Keratinocyte (primary cell): ENCODE measurements at regions not wholly inside any gene's neighbourhood (a gene's known extent, or its start where the extent isn't known, plus 50 kb on each side); places are given as distances from the start of the nearest gene placed in this dataset.

Experiments used
- DNase-seq: peaks from one replicate; pipeline ENCODE4 v3.0.0-alpha.2; 2011; ENCODE audit warnings: low read depth, missing footprints, low spot score
- FAIRE-seq: peaks from 2 replicates; lab custom pipeline; 2011; peaks lifted over from hg19 to GRCh38; lab: Jason Lieb, UNC
- H2AFZ ChIP-seq: 2 replicates; pipeline ENCODE4 v1.6.0; 2012; ENCODE audit warnings: low read length, control low read depth, inconsistent platforms; ENCODE audit not compliant: control insufficient read depth
- H3K27ac ChIP-seq: 2 replicates; pipeline ENCODE4 v1.5.1; 2011; ENCODE audit warnings: low read length; ENCODE audit not compliant: control insufficient read depth, insufficient read depth
- H3K27me3 ChIP-seq: 3 replicates; pipeline ENCODE4 v1.6.0; 2011; ENCODE audit warnings: low read length; ENCODE audit not compliant: control insufficient read depth, insufficient read depth; ENCODE audit errors: extremely low read depth
- H3K36me3 ChIP-seq, 2 experiments: 2 replicates in 1 of 2; 3 replicates in 1 of 2; pipeline ENCODE4 v1.5.1; 2011; ENCODE audit warnings: low read length in 2 of 2, mild to moderate bottlenecking in 1 of 2; ENCODE audit not compliant: control insufficient read depth in 2 of 2, insufficient read depth in 2 of 2; ENCODE audit errors: extremely low read depth in 1 of 2
- H3K4me1 ChIP-seq: 3 replicates; pipeline ENCODE4 v1.5.1; 2011; ENCODE audit warnings: low read length; ENCODE audit not compliant: control insufficient read depth, insufficient read depth; ENCODE audit errors: extremely low read depth
- H3K4me2 ChIP-seq: 3 replicates; pipeline ENCODE4 v1.6.0; 2011; ENCODE audit warnings: low read depth, low read length; ENCODE audit not compliant: control insufficient read depth, insufficient read depth; ENCODE audit errors: extremely low read depth
- H3K4me3 ChIP-seq, 3 experiments: fragments of 200-600 bp in 1 of 3; sonication (generic) in 1 of 3; 2 replicates in 2 of 3; 3 replicates in 1 of 3; pipeline ENCODE4 v1.5.1; 2011 to 2016; ENCODE audit warnings: low read length in 3 of 3, mild to moderate bottlenecking in 3 of 3, control low read depth in 2 of 3, inconsistent platforms in 1 of 3, low read depth in 1 of 3, mixed read lengths in 1 of 3, mixed run types in 1 of 3, moderate library complexity in 1 of 3; ENCODE audit not compliant: control insufficient read depth in 2 of 3, insufficient read depth in 2 of 3; ENCODE audit errors: extremely low read depth in 1 of 3
- H3K79me2 ChIP-seq: 2 replicates; pipeline ENCODE4 v1.6.0; 2012; ENCODE audit warnings: low read length; ENCODE audit not compliant: control insufficient read depth, insufficient read depth
- H3K9ac ChIP-seq: 3 replicates; pipeline ENCODE4 v1.6.0; 2011; ENCODE audit warnings: low read length; ENCODE audit not compliant: control insufficient read depth, insufficient read depth; ENCODE audit errors: extremely low read depth
- H3K9me1 ChIP-seq: 3 replicates; pipeline ENCODE4 v1.6.0; 2011; ENCODE audit warnings: low read length; ENCODE audit not compliant: control insufficient read depth, insufficient read depth; ENCODE audit errors: extremely low read depth
- H3K9me3 ChIP-seq: 2 replicates; pipeline ENCODE4 v1.5.1; 2012; ENCODE audit warnings: low read depth, low read length; ENCODE audit not compliant: control insufficient read depth
- H4K20me1 ChIP-seq: 3 replicates; pipeline ENCODE4 v1.6.0; 2011; ENCODE audit warnings: low read length; ENCODE audit not compliant: control insufficient read depth, insufficient read depth; ENCODE audit errors: extremely low read depth
- CTCF ChIP-seq, 3 experiments: IDR thresholded peaks in 1 of 3; conservative IDR thresholded peaks in 1 of 3; optimal IDR thresholded peaks in 1 of 3; 2 replicates in 2 of 3; 3 replicates in 1 of 3; pipeline versions ENCODE3 to v1.5.1; 2011; ENCODE audit warnings: low read length in 3 of 3, mild to moderate bottlenecking in 3 of 3, moderate library complexity in 2 of 3, control low read depth in 1 of 3, inconsistent platforms in 1 of 3; ENCODE audit not compliant: insufficient read depth in 2 of 3; ENCODE audit errors: extremely low read depth in 1 of 3
- EZH2 ChIP-seq: IDR thresholded peaks from one replicate; pipeline ENCODE4 v1.6.1; 2012; ENCODE audit warnings: inconsistent platforms, mild to moderate bottlenecking, low read length, moderate library complexity
- dilution Hi-C: fragments of 300-500 bp; cut with MboI; formaldehyde crosslinking; loops from one replicate; pipeline ENCODE4 v1.7.0; 2020; ENCODE audit warnings: low sequenced_read_pairs; ENCODE audit not compliant: extremely low pct_ligation_motif_present

GRCh38 chr10:128362514-128362913, 236.3 kb upstream of the MKI67 start:
- FAIRE-seq (no peak), DNase-seq (no peak)
- Histone ChIP-seq H2AFZ (no peak overlapping the region), H3K27me3 (no peaks in the 10 kb centered on the region), H3K4me3 (no peak overlapping the region), H3K79me2 (no peaks in the 10 kb centered on the region), H3K4me2 (no peak overlapping the region), H3K9ac (no peak overlapping the region), H3K9me3 (peaks cover 1% of the 10 kb centered on the region), H3K27ac (no peak overlapping the region), H4K20me1 (no peaks in the 10 kb centered on the region), H3K9me1 (no peaks in the 10 kb centered on the region), H3K36me3 (no peaks in the 10 kb centered on the region), H3K4me1 (no peaks in the 10 kb centered on the region)
- TF ChIP-seq CTCF (optimal IDR thresholded peaks at IDR 0.05 in 1 of 3, IDR thresholded peaks at IDR 0.05 in 1 of 3, conservative IDR thresholded peaks at IDR 0.05 in 1 of 3; ENCODE audit: extremely low read depth in 1 of 3, insufficient read depth in 2 of 3, low read length in 3 of 3) (no peak), EZH2 (no peak)
- dilution Hi-C loops, result no loop called here

GRCh38 chr10:128364631-128365030, 238.4 kb upstream of the MKI67 start:
- Histone ChIP-seq H3K27ac (no peak overlapping the region), H3K4me3 (no peak overlapping the region), H2AFZ (no peak overlapping the region), H3K36me3 (no peaks in the 10 kb centered on the region), H3K9ac (no peak overlapping the region), H3K4me1 (no peaks in the 10 kb centered on the region), H3K27me3 (no peaks in the 10 kb centered on the region), H3K4me2 (no peak overlapping the region), H3K9me3 (peaks cover 1% of the 10 kb centered on the region), H3K9me1 (no peaks in the 10 kb centered on the region), H3K79me2 (no peaks in the 10 kb centered on the region), H4K20me1 (no peaks in the 10 kb centered on the region)
- DNase-seq, result no peak
- FAIRE-seq, result no peak
- TF ChIP-seq CTCF (optimal IDR thresholded peaks at IDR 0.05 in 1 of 3, IDR thresholded peaks at IDR 0.05 in 1 of 3, conservative IDR thresholded peaks at IDR 0.05 in 1 of 3; ENCODE audit: extremely low read depth in 1 of 3, insufficient read depth in 2 of 3, low read length in 3 of 3) (no peak), EZH2 (no peak)
- dilution Hi-C loops, result no loop called here
